Panc1 (cell line): ENCODE measurements at regions not wholly inside any gene's neighbourhood (a gene's known extent, or its start where the extent isn't known, plus 50 kb on each side); places are given as distances from the start of the nearest gene placed in this dataset.

Experiments used
- POLR2AphosphoS5 ChIP-seq: IDR thresholded peaks from 2 replicates; pipeline ENCODE4 v1.6.1; 2012; ENCODE audit warnings: mild to moderate bottlenecking, low read depth, low read length, moderate library complexity
- TF ChIP-seq, protein P1 (sequence below): fragments of 450-650 bp; IDR thresholded peaks from 2 replicates; pipeline ENCODE4 v1.5.1; 2017; ENCODE audit warnings: mild to moderate bottlenecking

GRCh38 chr7:34343667-34344066, 314.4 kb upstream of the NPSR1 start:
- TF ChIP-seq, protein P1, sequence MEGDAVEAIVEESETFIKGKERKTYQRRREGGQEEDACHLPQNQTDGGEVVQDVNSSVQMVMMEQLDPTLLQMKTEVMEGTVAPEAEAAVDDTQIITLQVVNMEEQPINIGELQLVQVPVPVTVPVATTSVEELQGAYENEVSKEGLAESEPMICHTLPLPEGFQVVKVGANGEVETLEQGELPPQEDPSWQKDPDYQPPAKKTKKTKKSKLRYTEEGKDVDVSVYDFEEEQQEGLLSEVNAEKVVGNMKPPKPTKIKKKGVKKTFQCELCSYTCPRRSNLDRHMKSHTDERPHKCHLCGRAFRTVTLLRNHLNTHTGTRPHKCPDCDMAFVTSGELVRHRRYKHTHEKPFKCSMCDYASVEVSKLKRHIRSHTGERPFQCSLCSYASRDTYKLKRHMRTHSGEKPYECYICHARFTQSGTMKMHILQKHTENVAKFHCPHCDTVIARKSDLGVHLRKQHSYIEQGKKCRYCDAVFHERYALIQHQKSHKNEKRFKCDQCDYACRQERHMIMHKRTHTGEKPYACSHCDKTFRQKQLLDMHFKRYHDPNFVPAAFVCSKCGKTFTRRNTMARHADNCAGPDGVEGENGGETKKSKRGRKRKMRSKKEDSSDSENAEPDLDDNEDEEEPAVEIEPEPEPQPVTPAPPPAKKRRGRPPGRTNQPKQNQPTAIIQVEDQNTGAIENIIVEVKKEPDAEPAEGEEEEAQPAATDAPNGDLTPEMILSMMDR = no peak
- no peak for TF ChIP-seq POLR2AphosphoS5
